GM12878 (cell line): ENCODE measurements at regions not wholly inside any gene's neighbourhood (a gene's known extent, or its start where the extent isn't known, plus 50 kb on each side); places are given as distances from the start of the nearest gene placed in this dataset.

Experiments used
- ATAC-seq: fragments of 200-7000 bp; cut with Tn5 transposase; 3 replicates; pipeline ENCODE4 v1.9.1; 2020; ENCODE audit warnings: mild to moderate bottlenecking, moderate library complexity
- BruUV-seq: library from RNA; stranded (reverse); fragments of 400-500 nt; replicated peaks from 2 replicates; lab custom pipeline; 2021; lab: Mats Ljungman, UMichigan
- CTCF ChIA-PET: fragments of 300-600 bp; sonication (Branson Sonifier 250); formaldehyde crosslinking; extraction: SDS; loops from one replicate; lab custom pipeline; 2021; ENCODE audit warnings: inconsistent platforms; lab: Yijun Ruan, JAX
- POLR2A ChIA-PET: fragments of 350-600 bp; formaldehyde crosslinking; extraction: SDS; loops from one replicate; lab custom pipeline; 2021; ENCODE audit warnings: inconsistent platforms; lab: Charles Lee
- RAD21 ChIA-PET: fragments of 300-600 bp; sonication (Branson Sonifier 250); formaldehyde crosslinking; loops from one replicate; lab custom pipeline; 2023; ENCODE audit warnings: antibody characterized with exemption; ENCODE audit not compliant: unreplicated experiment; lab: Charles Lee
- SMC1A ChIA-PET: fragments of 300-600 bp; sonication (Branson Sonifier 250); formaldehyde crosslinking; loops from one replicate; lab custom pipeline; 2023; ENCODE audit not compliant: unreplicated experiment, uncharacterized antibody; lab: Charles Lee
- DNase-seq: peaks from one replicate; pipeline ENCODE4 v3.0.0-alpha.2; 2011; ENCODE audit warnings: low read depth, low spot score
- FAIRE-seq: peaks from 3 replicates; lab custom pipeline; 2011; peaks lifted over from hg19 to GRCh38; lab: Jason Lieb, UNC
- H2AFZ ChIP-seq: 2 replicates; pipeline ENCODE4 v1.6.0; 2011; ENCODE audit warnings: low read depth, low read length, control low read depth; ENCODE audit not compliant: control insufficient read depth
- H3K27ac ChIP-seq: 2 replicates; pipeline ENCODE4 v1.5.1; 2011; ENCODE audit warnings: control low read depth; ENCODE audit not compliant: control insufficient read depth, insufficient read depth
- H3K27me3 ChIP-seq, 2 experiments: replicated peaks in 1 of 2; 2 replicates each; pipeline versions ENCODE4 v1.6.0 to v1.6.1; 2011; ENCODE audit warnings: low read length in 1 of 2; ENCODE audit not compliant: control insufficient read depth in 2 of 2, insufficient read depth in 2 of 2
- H3K36me3 ChIP-seq, 2 experiments: 2 replicates each; pipeline ENCODE4 v1.5.1; 2011; ENCODE audit warnings: low read length in 1 of 2; ENCODE audit not compliant: control insufficient read depth in 2 of 2, insufficient read depth in 2 of 2
- H3K4me1 ChIP-seq: 2 replicates; pipeline ENCODE4 v1.6.1; 2011; ENCODE audit warnings: mild to moderate bottlenecking, low read length, moderate library complexity, mixed read lengths; ENCODE audit not compliant: control insufficient read depth, insufficient read depth
- H3K4me2 ChIP-seq: 2 replicates; pipeline ENCODE4 v1.6.0; 2011; ENCODE audit warnings: control low read depth; ENCODE audit not compliant: control insufficient read depth, insufficient read depth
- H3K4me3 ChIP-seq: fragments of 200-600 bp; sonication (generic); 2 replicates; pipeline ENCODE4 v1.5.1; 2016
- H3K79me2 ChIP-seq: 2 replicates; pipeline ENCODE4 v1.6.0; 2011; ENCODE audit warnings: low read length; ENCODE audit not compliant: control insufficient read depth, insufficient read depth
- H3K9ac ChIP-seq: 2 replicates; pipeline ENCODE4 v1.8.0; 2011; ENCODE audit warnings: low read length, control low read depth, mixed read lengths; ENCODE audit not compliant: control insufficient read depth, insufficient read depth
- H3K9me3 ChIP-seq: replicated peaks from 3 replicates; pipeline ENCODE4 v1.5.1; 2011; ENCODE audit warnings: mild to moderate bottlenecking, low read length; ENCODE audit not compliant: control insufficient read depth, insufficient read depth
- H4K20me1 ChIP-seq: 2 replicates; pipeline ENCODE4 v1.6.0; 2011; ENCODE audit not compliant: control insufficient read depth, insufficient read depth
- BRCA1 ChIP-seq: IDR thresholded peaks from 2 replicates; pipeline ENCODE4 v1.6.1; 2011; ENCODE audit warnings: low read depth, low read length, improper control_type of control experiment
- CREM ChIP-seq: IDR thresholded peaks from 2 replicates; pipeline ENCODE4 v1.6.1; 2014; ENCODE audit warnings: antibody characterized with exemption, low read depth
- EGR1 ChIP-seq, 2 experiments: IDR thresholded peaks; 1 replicate in 1 of 2; 2 replicates in 1 of 2; pipeline ENCODE4 v1.6.1; 2011 to 2012; ENCODE audit warnings: low read depth in 2 of 2, low read length in 2 of 2, borderline replicate concordance in 1 of 2, mild to moderate bottlenecking in 1 of 2, moderate library complexity in 1 of 2
- ESRRA ChIP-seq: IDR thresholded peaks from 2 replicates; pipeline ENCODE4 v1.6.1; 2012; ENCODE audit warnings: mild to moderate bottlenecking, low read length, improper control_type of control experiment
- HSF1 ChIP-seq: fragments of 150-350 bp; IDR thresholded peaks from 2 replicates; pipeline ENCODE4 v1.6.1; 2014; ENCODE audit warnings: mild to moderate bottlenecking, low read depth, low read length
- JUND ChIP-seq: IDR thresholded peaks from 2 replicates; pipeline ENCODE4 v1.6.1; 2012; ENCODE audit warnings: low read depth, mild to moderate bottlenecking, low read length, improper control_type of control experiment, moderate library complexity
- MTA3 ChIP-seq: IDR thresholded peaks from 2 replicates; pipeline ENCODE4 v1.6.1; 2012; ENCODE audit warnings: low read length, inconsistent platforms, borderline replicate concordance
- PML ChIP-seq: IDR thresholded peaks from 2 replicates; pipeline ENCODE4 v1.6.1; 2012; ENCODE audit warnings: low read length, inconsistent platforms
- RCOR1 ChIP-seq: conservative IDR thresholded peaks from 2 replicates; pipeline ENCODE4 v1.6.1; 2012; ENCODE audit warnings: low read depth, low read length, improper control_type of control experiment
- SKIL ChIP-seq: fragments of 450-650 bp; IDR thresholded peaks from 2 replicates; pipeline ENCODE4 v1.6.1; 2017; ENCODE audit warnings: mild to moderate bottlenecking, low read depth, inconsistent platforms; ENCODE audit not compliant: poor library complexity, severe bottlenecking
- SP1 ChIP-seq: IDR thresholded peaks from one replicate; pipeline ENCODE4 v1.6.1; 2011; ENCODE audit warnings: low read depth, low read length
- TCF3 ChIP-seq: IDR thresholded peaks from 2 replicates; pipeline ENCODE4 v1.6.1; 2012; ENCODE audit warnings: low read depth, mild to moderate bottlenecking, low read length, borderline replicate concordance; ENCODE audit not compliant: insufficient read depth
- TCF7 ChIP-seq: IDR thresholded peaks from 2 replicates; pipeline ENCODE4 v1.6.1; 2014; ENCODE audit warnings: antibody characterized with exemption, borderline replicate concordance
- ZBED1 ChIP-seq: IDR thresholded peaks from 2 replicates; pipeline ENCODE4 v1.6.1; 2016; ENCODE audit warnings: borderline replicate concordance
- ZNF217 ChIP-seq: fragments of 450-650 bp; IDR thresholded peaks from 2 replicates; pipeline ENCODE4 v1.6.1; 2017; ENCODE audit warnings: antibody characterized with exemption, mild to moderate bottlenecking
- WGBS: methylation state at CpG from one replicate; pipeline ENCODE4 v1.1.6; 2016; ENCODE audit warnings: low lambda C conversion rate; ENCODE audit not compliant: insufficient replicate concordance, insufficient coverage; ENCODE audit errors: missing lambda C conversion rate; 5-methylcytosine and 5-hydroxymethylcytosine counted together
- in situ Hi-C: fragments of 300-500 bp; cut with MboI; formaldehyde crosslinking; loops from 9 replicates; pipeline ENCODE4 v1.14.3; 2018; ENCODE audit warnings: mixed read lengths
- intact Hi-C: fragments of 100-400 bp; cut with micrococcal nuclease; formaldehyde crosslinking; loops from one replicate; pipeline ENCODE4 v1.14.2; 2022; ENCODE audit not compliant: unreplicated experiment
- TF ChIP-seq, protein P1 (sequence below): fragments of 450-650 bp; IDR thresholded peaks from 2 replicates; pipeline ENCODE4 v1.6.1; 2016; ENCODE audit warnings: mild to moderate bottlenecking
- TF ChIP-seq, protein P2 (sequence below): IDR thresholded peaks from 2 replicates; pipeline ENCODE4 v1.6.1; 2012; ENCODE audit warnings: mild to moderate bottlenecking, low read depth, low read length

DNA sequence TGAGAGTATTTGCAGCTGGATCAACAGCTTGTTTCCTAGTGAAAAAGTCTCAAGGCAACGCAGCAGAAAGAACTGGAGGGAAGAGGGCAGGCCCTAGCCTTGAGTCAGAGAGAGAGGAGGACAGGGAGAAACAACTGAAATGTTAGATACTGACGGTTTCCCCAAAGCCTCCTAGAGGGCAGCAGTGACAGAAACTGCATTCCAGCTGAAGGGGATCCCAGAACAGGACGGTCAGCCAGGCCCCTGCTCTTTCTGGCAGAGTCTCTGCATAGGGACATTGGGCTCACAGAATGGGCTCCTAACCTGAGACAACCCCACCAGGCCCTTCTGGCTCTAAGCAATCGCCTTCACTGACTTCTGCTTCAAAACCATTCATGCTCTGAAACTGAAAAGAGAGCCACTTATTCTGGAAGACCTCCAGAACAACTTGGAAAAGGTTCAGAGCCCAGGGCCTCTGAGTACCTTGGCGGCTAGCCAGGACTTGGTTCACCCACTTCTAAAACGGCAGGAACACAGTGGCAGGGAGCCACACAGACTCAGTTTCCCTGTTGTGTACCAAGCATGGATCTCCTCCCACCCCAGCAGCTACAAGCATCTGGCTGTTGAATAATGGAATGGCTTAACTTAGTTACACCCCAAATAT is 72.9 kb downstream of the PSMB1 start:
- WGBS = 27% methylated on average over 6 of the region's 6 CpGs
- no peaks in the 10 kb centered on the region; the same call in 2 of the 3 replicates for H3K9me3 ChIP-seq
- intact Hi-C loops (no loop called here), in situ Hi-C loops (no loop called here)
- H4K20me1 ChIP-seq = no peaks in the 10 kb centered on the region
- FAIRE-seq = no peak
- H3K4me3 ChIP-seq = no peak overlapping the region
- H3K4me2 ChIP-seq = no peak overlapping the region
- no peaks in the 10 kb centered on the region for H3K79me2 ChIP-seq
- POLR2A ChIA-PET = no interaction called here
- no peak for DNase-seq
- no peak overlapping the region for H3K9ac ChIP-seq
- TF ChIP-seq ESRRA = no peak
- no peak for TF ChIP-seq HSF1
- no peak for TF ChIP-seq EGR1 (IDR thresholded peaks at IDR 0.05; ENCODE audit: borderline replicate concordance in 1 of 2, low read depth in 2 of 2, low read length in 2 of 2)
- TF ChIP-seq PML = no peak
- TF ChIP-seq TCF3 = no peak
- no peak for TF ChIP-seq ZBED1
- TF ChIP-seq, protein P1, sequence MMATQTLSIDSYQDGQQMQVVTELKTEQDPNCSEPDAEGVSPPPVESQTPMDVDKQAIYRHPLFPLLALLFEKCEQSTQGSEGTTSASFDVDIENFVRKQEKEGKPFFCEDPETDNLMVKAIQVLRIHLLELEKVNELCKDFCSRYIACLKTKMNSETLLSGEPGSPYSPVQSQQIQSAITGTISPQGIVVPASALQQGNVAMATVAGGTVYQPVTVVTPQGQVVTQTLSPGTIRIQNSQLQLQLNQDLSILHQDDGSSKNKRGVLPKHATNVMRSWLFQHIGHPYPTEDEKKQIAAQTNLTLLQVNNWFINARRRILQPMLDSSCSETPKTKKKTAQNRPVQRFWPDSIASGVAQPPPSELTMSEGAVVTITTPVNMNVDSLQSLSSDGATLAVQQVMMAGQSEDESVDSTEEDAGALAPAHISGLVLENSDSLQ = no peak
- TF ChIP-seq, protein P2, sequence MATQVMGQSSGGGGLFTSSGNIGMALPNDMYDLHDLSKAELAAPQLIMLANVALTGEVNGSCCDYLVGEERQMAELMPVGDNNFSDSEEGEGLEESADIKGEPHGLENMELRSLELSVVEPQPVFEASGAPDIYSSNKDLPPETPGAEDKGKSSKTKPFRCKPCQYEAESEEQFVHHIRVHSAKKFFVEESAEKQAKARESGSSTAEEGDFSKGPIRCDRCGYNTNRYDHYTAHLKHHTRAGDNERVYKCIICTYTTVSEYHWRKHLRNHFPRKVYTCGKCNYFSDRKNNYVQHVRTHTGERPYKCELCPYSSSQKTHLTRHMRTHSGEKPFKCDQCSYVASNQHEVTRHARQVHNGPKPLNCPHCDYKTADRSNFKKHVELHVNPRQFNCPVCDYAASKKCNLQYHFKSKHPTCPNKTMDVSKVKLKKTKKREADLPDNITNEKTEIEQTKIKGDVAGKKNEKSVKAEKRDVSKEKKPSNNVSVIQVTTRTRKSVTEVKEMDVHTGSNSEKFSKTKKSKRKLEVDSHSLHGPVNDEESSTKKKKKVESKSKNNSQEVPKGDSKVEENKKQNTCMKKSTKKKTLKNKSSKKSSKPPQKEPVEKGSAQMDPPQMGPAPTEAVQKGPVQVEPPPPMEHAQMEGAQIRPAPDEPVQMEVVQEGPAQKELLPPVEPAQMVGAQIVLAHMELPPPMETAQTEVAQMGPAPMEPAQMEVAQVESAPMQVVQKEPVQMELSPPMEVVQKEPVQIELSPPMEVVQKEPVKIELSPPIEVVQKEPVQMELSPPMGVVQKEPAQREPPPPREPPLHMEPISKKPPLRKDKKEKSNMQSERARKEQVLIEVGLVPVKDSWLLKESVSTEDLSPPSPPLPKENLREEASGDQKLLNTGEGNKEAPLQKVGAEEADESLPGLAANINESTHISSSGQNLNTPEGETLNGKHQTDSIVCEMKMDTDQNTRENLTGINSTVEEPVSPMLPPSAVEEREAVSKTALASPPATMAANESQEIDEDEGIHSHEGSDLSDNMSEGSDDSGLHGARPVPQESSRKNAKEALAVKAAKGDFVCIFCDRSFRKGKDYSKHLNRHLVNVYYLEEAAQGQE = no peak
- TF ChIP-seq JUND = no peak
- TF ChIP-seq SP1 = no peak
- no peak for TF ChIP-seq RCOR1
- no peak for TF ChIP-seq TCF7
- TF ChIP-seq ZNF217 = no peak
- TF ChIP-seq BRCA1 = no peak
- TF ChIP-seq SKIL = no peak
- no peak for TF ChIP-seq MTA3
- TF ChIP-seq CREM = no peak
- H3K27me3 ChIP-seq = no peaks in the 10 kb centered on the region; a peak in 1 of 4 replicates
- no peaks in the 10 kb centered on the region for H3K36me3 ChIP-seq
- BruUV-seq = no TSS peak
- H2AFZ ChIP-seq = no peak overlapping the region
- SMC1A ChIA-PET = interaction anchor here (0.6 kb wide), 1 partner anchor 13 kb away, joined by 3 read pairs; no protein-coding TSS in a partner anchor
- RAD21 ChIA-PET = interaction anchor here (0.8 to 1.3 kb wide), 2 partner anchors 31 to 37 kb away, joined by 3 read pairs; no protein-coding TSS in a partner anchor
- no peaks in the 10 kb centered on the region for H3K4me1 ChIP-seq
- no peak for ATAC-seq
- no peak overlapping the region for H3K27ac ChIP-seq
- CTCF ChIA-PET = interaction anchor here (1.1 kb wide), 1 partner anchor 20 kb away, joined by 3 read pairs; no protein-coding TSS in a partner anchor
